HG02571 (cell line): ENCODE measurements at regions not wholly inside any gene's neighbourhood (a gene's known extent, or its start where the extent isn't known, plus 50 kb on each side); places are given as distances from the start of the nearest gene placed in this dataset.

Experiments
- ATAC-seq: cut with Tn5 transposase; IDR thresholded peaks from one replicate; pipeline ENCODE4 v1.9.1; 2021; ENCODE audit warnings: mild to moderate bottlenecking, moderate library complexity; ENCODE audit not compliant: unreplicated experiment

DNA sequence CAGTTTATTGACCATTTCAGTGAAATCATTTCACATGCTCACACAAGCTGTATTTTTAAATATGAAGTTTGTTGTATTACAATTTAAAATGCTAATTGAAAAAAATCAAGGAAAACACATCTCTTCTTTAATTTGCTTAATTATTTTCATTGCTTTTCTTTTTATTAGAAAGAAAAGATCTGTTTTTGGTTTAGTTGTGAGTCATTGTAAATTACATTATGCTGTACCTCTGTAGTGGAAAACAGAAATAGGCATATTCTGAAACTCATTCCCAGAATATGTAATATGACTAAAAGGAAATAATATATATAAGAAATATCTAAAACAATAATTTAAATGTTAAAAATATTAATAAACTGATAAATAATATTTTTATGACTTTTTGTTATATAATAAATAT, 161.9 kb downstream of the HGF start:
- ATAC-seq = no peak

DNA sequence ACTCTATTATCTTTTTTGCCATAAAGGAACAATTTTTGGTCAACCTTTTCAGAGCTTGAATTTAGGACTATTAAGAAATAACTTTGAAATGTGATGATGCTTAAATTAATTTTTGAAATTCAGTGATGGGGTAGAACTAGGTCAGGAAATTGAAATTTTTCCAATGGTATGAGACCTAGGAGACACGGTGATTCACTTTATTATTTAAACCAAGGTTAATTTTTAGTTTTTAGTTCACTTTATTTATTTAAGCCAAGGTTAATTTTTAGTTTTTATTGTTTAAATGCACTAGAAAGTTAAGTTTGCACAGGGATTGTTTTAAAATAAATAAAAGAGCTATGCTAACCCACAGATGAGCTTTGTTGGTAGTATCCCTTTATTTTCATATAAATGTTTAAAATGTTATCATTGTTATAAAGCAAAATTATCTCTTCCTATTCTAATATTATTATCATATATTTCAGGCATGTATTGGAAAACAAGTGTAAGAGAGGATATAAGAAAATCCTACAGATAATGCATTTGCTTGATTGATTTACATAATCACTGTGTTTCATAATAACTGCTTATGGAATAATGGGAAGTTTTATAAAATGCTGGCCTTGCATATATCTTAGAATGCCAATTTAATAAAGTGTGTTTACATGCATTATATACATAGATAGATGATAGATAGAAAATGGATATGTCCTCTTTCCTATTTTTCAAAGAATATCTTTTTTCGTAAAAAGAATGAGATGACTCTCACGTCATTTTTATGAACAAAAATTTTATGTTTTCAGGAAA, 163.6 kb downstream of the HGF start:
- no peak for ATAC-seq

DNA sequence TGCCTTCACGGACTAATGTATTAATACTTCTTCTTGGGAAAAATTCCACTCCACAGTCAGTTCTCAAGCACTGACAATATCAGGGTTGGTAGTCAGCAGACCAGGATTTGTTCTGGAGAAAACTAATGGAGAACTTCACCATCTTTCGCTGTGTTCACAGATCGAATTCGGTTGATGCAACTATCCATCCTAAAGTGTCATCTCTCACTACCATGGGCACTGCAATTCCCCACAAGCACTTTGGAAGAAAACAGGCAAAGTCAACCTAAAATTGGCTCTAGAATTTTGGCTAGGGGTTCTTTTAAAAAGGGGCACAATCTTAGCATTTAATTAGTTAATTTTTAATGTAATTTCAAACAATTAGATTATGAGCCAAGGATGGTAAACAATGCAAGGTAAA, 164.4 kb downstream of the HGF start:
- ATAC-seq = no peak

DNA sequence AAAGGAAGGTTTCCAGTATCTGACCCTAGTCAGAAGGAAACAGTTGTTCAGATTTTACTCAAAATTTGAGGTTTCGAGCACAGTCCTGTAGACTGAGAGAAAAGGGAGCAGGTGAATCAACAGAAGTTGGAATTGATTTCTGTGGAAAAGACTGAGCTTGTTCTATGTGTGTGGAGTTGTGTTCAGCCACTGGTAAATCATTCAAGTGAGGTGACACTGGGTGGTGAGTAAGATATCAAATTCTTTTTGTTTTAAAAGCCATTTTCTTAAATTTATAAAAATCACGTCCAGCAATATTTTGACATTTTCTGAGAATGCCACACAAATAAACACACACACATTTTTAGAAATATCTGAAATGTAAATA, 165.1 kb downstream of the HGF start:
- ATAC-seq = no peak

DNA sequence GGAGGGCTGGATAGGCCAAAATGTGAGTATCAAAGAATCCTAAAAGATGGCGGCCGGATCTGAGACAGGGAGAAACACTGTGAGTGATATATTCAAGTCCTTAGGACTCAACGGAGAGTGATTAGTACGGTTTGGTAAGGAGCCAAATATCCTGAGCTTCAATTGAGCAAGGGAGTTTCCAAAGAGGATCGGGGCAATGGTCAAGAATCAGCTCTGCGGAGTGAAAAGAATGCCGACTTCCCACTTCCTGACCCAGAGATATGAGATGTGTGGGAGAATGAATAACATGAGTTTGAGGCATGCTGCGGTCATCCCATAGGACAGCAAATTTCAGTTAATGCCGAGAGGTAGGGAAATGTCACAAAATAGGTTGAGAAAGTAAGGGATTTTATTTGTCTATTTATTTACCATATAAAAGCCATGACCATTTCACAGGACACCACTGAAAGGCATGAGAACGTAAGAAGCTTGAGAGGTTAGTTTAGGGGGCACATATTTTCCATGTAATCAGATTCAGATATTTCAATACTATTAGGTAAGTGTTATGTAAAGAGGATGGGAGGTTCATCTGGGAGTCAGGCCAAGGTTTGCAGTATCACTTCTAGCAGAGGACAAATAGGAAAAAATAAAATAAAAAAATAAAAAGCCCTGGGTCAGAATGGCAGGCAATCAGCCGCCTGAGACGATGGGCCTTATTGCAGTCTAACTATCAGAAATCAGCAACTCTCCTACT, 165.6 kb downstream of the HGF start:
- ATAC-seq = no peak

DNA sequence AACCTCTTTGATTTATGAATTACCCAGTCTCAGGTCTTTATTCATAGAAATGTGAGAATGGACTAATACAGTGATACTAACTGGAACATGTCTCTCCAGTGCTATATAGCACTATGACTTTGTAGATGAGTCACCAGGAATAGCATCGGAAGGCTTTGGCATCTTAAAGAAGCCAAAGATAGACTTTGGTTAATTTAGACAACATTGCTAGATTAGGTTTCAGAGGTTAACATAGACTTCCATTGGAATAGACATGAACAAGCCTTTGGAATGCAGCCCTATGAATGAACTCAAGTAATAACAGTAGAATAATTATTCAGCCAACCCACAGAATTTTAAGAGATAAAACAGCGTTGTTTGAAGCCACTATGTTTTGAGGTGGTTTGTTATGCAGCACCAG, 169.2 kb downstream of the HGF start:
- no peak for ATAC-seq

DNA sequence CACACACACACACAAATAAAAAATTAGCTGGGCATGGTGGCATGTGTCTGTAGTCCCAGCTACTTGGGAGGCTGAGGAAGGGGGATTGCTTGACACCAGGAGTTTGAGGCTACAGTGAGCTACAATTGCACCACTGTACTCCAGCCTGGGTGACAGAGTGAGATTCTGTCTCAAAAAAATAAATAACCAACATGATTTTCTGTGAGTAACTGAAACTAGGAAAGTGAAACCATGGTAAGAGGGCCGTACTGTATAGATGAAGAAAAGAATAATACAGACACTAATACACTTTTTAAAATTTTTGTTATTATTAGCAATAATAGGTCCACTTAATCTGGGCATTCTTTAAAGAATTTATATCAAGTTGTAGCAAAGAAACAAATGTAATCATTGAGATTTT, 170.9 kb downstream of the HGF start:
- ATAC-seq = no peak

DNA sequence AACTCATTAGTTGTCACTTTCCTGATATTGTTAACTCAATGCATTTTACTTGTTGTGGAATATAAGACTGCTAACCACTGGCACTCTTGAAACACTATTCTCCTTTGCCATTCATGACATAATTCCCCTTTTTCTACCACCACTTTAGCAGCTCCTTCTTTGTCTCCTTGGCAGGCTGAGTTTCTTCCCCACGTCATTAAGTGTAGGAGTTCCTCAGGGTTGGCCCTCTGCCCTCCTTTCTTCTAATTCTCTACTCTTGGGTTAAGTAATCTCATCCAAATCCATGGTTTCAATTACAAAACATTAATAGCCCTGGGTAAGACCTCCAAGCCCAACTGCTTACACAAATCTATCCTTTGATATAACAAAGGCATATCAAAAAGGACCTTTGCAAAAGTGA, 175.1 kb downstream of the HGF start:
- no peak for ATAC-seq

DNA sequence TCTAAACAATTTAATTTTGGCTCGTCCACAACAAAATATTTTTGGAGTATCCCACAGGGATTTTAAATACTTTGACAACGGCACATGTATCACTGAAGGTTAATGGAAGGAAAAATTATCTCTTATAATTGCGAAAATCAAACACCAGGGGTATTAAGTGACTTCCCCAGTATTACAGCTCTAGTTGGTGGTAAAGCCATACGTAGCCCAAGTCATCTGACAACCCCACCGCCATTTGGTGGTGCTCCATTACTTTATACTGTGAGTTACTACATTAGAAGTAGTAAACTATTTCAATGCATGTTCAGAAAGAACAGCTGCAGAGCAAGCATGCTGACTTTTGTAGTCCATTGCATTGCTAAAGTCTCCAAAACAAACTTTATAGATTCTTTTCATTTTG, 179.7 kb downstream of the HGF start:
- no peak for ATAC-seq

DNA sequence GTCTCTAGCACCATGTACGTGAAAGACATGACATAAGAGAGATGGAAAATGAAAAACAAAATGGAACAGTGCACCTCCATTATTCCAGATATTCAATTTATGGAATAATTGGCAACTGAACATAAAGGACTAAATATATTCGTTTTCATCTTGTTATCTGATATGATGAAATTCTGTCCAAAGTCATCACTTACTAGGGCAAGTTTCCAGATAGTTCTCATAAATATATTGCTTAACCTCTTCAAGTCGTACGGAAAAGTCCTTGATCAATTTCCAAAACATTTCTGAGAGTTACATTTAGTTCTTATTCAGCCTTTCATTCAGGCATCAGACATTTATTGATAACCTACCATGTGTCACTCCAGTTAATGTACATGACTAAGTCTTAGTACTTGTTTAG, 185.2 kb downstream of the HGF start:
- ATAC-seq = no peak

DNA sequence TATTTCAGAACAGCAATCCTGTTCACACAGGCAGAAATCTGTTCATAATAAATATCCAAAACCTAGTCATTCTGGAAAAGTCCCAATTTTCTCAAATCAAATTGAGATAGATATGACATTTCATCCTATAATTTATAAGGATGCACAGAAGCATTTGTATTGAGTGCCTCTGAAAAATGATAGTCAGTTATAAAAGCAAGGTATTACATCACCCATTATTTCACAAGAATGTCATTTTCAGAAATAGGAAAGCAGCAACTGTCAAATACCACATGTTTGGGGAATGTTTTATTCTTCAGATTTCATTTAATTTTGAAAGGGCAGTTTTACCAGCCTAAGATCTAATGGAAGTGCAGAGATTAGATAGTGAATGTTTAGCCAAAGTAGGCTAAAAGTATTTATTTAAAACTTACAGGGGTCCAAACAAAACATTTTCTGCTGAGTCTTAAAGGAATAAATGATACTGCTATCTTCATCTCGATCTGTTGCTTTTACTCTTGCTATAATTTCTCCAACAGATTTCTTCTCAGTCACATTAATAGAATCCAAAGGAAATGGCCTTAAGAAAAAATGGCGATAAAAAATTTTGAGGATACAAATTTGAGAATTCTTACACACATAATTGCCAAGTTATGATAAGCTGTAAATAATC, 185.8 kb downstream of the HGF start:
- no peak for ATAC-seq

DNA sequence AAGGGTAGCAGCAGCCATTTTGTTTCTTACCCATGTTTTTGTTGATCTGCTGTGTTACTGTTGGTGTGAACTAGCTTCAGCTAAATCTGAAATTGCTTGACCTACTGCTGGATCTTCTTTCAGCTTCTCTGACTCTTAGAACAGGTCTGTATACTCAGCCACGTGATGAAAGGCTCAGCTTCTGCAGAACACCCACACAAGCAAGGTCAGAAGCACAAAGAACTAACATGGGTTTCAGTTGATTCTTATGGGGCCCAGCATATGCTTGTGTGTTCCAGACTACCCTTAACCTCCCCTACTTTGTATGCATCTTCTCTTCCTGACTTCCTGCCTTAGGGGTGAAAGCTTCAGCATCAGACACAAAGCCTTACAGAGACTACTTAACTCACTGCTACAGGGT, 186.8 kb downstream of the HGF start:
- no peak for ATAC-seq

DNA sequence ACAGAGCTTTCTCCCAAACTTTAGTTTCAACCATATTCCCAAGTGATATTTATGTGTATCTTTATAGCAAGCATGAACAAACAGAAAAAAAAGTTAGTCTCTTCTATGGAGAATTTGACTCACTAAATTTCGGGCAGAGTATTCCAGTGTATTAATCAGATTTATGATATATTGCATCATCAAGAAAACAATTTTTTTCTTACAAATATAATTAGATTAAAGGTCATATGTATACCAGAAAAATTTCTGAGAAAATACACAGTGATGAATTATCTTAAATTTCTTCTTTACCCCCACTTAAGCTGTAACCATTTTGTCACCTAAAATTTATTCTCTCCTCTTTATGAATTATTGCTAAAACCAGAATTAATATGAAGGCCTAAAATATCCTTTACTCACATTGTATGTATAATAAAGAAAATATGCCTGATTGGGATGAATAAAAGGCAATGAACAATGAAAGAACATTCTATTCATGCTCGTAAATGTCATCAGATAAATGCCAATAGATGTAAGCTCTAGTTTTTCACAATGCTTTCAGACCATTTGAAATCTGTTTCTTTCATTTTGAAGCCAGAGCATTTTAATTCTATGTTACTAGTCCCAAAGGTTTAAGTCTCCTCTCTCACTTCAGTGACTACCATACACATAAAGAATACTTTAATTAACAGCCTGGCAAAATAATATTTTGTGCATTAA, 192.1 kb downstream of the HGF start:
- ATAC-seq = no peak

DNA sequence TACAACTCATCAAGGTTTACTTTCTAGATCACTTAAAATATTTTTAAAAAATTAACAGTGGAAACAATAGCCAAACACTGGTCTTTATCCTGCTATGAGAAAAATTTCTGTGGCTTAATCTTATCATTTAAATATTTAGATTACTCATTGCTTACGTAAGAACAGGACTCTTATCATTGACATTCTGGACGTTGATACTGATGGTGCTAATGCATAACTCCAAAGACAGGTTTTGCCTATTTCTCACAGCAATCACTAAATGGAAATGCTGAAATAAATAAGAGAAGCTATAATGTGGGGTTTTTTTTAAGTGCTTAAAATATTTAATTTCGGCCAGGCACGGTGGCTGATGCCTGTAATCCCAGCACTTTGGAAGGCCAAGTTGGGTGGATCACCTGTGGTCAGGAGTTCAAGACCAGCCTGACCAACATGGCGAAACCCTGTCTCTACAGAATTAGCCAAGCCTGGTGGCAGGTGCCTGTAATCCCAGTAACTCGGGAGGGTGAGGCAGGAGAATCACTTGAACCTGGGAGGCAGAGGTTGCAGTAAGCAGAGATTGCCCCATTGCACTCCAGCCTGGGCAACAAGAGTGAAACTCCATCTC, 195.0 kb downstream of the HGF start:
- ATAC-seq = no peak

DNA sequence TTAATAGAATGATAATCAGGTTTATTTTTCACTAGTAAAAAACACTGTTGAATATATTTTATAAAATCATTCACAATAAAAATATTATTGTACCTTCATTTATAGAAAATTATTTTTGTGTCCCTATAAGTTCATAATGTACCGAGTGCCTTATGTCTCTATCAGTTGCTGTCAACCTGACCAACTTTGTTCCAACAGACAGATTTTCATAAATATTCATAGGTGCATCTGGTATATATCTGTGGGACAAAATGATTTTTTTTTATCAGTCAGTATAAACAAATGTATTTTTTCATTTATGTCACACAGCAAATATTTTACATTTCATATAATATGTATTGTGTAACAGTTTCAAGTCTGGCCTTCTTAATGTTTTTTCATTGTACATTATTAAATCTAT, 195.9 kb downstream of the HGF start:
- no peak for ATAC-seq

DNA sequence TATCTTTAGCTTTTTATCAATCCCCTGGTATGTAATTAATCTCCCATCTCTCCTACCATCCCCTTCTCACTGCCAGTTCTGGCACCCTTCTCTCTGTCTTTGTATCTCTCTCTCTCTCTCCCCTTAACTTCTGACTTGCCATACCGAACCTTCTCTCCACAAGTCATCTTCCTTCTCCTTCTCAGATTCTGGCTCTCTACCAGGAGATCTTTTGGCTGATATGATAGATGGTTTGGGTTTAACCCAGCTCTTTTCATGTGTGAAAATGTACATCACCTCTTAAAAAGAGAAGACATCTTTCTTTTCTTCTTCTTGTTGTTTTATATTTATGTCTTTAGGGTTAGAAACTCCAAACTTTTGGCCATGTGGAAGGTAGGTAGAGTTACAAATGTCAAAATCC, 196.7 kb downstream of the HGF start:
- no peak for ATAC-seq

DNA sequence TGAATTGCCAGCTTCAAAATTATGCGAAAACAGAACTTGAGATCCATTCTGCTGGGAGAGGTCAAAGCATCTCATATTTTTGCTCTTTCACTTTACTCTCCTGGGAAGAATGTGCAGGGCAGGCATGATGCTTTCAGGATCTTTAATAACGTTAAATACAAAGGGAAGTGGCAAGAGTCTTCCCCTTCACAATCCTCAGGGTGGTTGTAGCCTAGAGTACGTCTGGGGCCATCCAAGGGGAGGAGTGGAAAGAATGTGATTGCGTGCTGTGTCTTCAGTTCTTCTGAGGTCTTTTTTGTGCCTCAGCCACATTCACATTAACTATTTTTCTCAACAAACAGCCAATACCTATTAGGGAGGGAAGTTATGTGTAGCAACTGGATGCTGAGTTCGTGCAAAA, 207.3 kb downstream of the HGF start:
- ATAC-seq = no peak

DNA sequence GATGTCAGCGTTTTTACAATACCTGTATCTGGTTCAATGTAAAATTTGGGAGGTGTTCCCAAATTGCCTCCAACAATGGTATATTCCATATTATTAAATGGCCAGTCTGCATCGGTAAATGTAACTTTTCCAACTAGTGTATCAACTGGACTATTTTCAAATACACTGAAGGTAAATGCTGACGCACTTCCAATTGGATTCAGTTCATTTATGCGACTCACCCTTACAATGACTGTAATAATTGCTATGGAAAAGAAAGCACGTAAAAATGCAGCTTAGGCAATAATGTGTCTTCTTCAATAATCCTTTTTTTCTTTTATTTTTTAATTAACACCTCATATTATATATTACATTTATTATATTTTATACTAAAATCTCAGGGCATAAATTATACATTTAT, 209.1 kb downstream of the HGF start:
- ATAC-seq = no peak

DNA sequence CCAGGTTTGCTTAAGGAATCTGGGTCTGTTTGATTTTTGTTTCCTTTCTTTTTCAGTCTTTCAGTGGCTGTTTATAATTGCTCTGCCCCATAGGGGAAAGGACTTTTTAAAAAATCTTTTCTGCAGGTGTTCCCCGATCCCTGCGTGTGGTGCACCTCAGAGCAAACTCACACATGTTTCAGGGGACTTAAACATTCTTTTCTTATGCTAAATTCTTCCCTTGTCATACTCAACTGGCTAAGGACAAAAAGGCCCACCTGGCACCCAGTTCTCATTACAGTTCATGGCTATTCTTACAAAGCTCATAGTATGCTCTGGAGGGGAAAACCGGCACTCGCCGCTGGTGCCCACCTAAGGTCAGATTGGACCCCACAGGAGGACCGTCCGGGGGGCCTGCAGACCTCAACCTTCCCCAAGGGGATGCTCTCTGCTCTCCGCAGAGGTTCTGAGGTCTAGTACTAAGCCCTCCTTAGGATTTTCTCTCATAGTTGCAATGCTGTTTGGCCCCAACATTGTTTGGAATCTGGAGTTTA, 220.3 kb downstream of the HGF start:
- ATAC-seq = no peak

DNA sequence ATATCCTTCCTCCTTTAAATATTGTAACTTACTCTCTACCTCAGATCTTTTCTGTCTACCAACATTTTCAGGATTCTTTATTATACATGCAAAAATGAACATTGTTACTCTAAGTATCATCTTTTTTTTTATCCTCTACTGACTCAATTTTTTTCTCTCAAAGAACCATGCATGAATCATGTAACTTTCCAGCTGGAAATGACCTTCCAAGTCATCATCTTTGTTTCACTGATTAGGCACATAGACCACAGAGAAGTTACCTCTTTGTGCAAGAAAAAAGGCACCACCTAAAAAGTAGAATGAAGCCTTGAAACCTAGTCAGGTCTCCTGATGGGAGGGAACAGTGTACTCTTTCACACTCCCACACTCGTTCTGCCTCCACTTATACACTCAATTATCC, 234.9 kb downstream of the HGF start:
- no peak for ATAC-seq

DNA sequence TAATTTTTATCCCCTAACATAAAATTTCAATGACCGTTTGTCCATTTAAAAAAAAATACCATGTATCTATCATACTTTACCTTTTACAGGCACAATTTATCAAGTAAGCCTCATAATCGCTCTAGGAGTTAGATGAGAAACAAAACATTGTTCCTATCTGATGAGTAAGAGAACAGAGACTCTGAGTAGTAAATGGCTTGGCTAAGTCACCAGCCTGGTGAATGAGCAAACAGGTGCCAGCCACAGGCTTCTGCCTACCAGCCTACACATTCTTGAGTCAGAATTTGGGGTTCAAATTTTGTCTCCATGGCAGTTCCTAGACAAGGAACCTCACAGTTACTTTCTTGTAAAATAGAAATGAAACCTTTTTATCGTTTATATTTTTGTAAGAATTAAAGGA, 235.4 kb downstream of the HGF start:
- no peak for ATAC-seq
